HFFc6 (cell line): ENCODE measurements at regions not wholly inside any gene's neighbourhood (a gene's known extent, or its start where the extent isn't known, plus 50 kb on each side); places are given as distances from the start of the nearest gene placed in this dataset.
"Not testable (repeated sequence)": the region's sequence is repeated elsewhere in the genome, so short reads cannot be mapped to it uniquely, and the experiment has no call there.

ENCODE experiments used
- DNase-seq: peaks from one replicate; pipeline ENCODE4 v3.0.0-alpha.2; 2018
- H3K27ac Mint-ChIP-seq: 2 replicates; pipeline ENCODE4 v1.8.0; 2020; ENCODE audit warnings: mild to moderate bottlenecking, mixed read lengths
- H3K27me3 Mint-ChIP-seq: 2 replicates; pipeline ENCODE4 v1.8.0; 2021; ENCODE audit warnings: mild to moderate bottlenecking, moderate library complexity, mixed read lengths; ENCODE audit not compliant: insufficient read depth
- H3K36me3 Mint-ChIP-seq: 2 replicates; pipeline ENCODE4 v1.8.0; 2021; ENCODE audit warnings: low read depth, mixed read lengths
- H3K4me1 Mint-ChIP-seq: 2 replicates; pipeline ENCODE4 v1.8.0; 2020; ENCODE audit warnings: low read depth, mixed read lengths
- H3K4me3 Mint-ChIP-seq: 2 replicates; pipeline ENCODE4 v1.8.0; 2020; ENCODE audit warnings: mild to moderate bottlenecking, moderate library complexity, mixed read lengths
- H3K9me3 Mint-ChIP-seq: 2 replicates; pipeline ENCODE4 v1.8.0; 2020; ENCODE audit warnings: mild to moderate bottlenecking, mixed read lengths
- TF ChIP-seq, protein P1 (sequence below): fragments of 200-600 bp; sonication (generic); IDR thresholded peaks from 2 replicates; pipeline ENCODE4 v1.5.0; 2021; ENCODE audit warnings: antibody characterized with exemption, mild to moderate bottlenecking

DNA sequence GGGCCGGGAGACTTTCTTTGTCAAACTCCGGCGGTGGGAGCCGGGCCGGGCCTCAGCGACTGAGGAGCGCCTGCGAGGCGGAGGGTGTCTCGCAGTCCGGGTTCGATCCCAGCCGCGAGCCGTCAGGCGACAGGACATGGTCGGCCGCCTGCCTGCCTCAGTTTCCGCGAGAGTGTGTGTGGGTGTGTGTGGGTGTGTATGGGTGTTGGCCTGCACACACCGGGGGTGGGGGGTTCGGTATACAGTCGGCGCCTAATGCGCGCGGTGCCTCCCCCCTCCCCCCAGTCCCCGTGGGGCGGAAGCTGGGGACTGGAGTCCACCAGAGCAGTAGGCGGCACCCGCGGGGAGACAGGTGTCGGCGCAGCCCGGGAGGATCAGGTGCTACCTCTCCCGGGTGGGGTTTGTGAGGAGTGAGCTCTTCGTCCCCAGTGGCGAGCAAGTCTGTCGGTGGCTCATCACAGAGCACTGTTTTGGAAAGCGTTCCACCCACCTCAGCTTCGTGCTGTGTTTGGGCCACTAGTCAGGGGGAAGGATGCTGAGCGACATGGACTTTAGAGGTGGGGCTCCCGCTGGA, 246.3 kb downstream of the GOLGA6L6 start:
- Mint-ChIP-seq H3K9me3 (peaks cover 25% of the 10 kb centered on the region), H3K27me3 (no peaks in the 10 kb centered on the region), H3K4me3 (no peak overlapping the region), H3K36me3 (no peaks in the 10 kb centered on the region), H3K27ac (no peak overlapping the region), H3K4me1 (no peaks in the 10 kb centered on the region)
- DNase-seq, result no peak
- TF ChIP-seq, protein P1, sequence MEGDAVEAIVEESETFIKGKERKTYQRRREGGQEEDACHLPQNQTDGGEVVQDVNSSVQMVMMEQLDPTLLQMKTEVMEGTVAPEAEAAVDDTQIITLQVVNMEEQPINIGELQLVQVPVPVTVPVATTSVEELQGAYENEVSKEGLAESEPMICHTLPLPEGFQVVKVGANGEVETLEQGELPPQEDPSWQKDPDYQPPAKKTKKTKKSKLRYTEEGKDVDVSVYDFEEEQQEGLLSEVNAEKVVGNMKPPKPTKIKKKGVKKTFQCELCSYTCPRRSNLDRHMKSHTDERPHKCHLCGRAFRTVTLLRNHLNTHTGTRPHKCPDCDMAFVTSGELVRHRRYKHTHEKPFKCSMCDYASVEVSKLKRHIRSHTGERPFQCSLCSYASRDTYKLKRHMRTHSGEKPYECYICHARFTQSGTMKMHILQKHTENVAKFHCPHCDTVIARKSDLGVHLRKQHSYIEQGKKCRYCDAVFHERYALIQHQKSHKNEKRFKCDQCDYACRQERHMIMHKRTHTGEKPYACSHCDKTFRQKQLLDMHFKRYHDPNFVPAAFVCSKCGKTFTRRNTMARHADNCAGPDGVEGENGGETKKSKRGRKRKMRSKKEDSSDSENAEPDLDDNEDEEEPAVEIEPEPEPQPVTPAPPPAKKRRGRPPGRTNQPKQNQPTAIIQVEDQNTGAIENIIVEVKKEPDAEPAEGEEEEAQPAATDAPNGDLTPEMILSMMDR, result no peak

- TF ChIP-seq, protein P1, result no peak
- Mint-ChIP-seq H3K4me1 (no peaks in the 10 kb centered on the region), H3K27ac (no peak overlapping the region), H3K27me3 (no peaks in the 10 kb centered on the region), H3K9me3 (peaks cover 21% of the 10 kb centered on the region), H3K4me3 (no peak overlapping the region), H3K36me3 (no peaks in the 10 kb centered on the region)
- no peak for DNase-seq
Observed at GRCh38 chr15:20294651-20295237, 246.9 kb downstream of the GOLGA6L6 start.

GRCh38 chr15:20292422-20293005, 249.1 kb downstream of the GOLGA6L6 start:
- not testable (repeated sequence) for DNase-seq, H3K36me3 Mint-ChIP-seq, H3K27me3 Mint-ChIP-seq, H3K27ac Mint-ChIP-seq, H3K4me3 Mint-ChIP-seq, H3K4me1 Mint-ChIP-seq
- H3K9me3 Mint-ChIP-seq, result peaks cover 12% of the 10 kb centered on the region

GRCh38 chr15:20291616-20292015, 250.0 kb downstream of the GOLGA6L6 start:
- not testable (repeated sequence) for DNase-seq, H3K27ac Mint-ChIP-seq, H3K4me1 Mint-ChIP-seq, H3K36me3 Mint-ChIP-seq, H3K4me3 Mint-ChIP-seq, H3K27me3 Mint-ChIP-seq
- peaks cover 12% of the 10 kb centered on the region for H3K9me3 Mint-ChIP-seq

DNA sequence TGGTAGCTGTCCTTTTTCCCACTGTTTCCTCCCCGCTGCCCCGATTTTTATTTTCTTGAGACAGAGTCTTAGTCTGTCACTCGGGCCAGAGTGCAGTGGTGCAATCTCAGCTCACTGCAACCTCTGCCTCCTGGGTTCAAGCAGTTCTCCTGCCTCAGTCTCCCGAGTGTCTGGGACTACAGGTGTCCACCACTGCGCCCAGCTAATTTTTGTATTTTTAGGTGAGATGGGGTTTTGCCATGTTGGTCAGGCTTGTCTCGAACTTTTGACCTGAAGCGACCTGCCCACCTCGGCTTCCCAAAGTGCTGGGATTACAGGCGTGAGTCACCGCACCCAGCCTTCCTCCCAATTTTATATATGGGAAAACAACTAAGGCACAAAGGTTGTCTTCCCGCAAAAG, 251.0 kb downstream of the GOLGA6L6 start:
- not testable (repeated sequence) for H3K27ac Mint-ChIP-seq

DNA sequence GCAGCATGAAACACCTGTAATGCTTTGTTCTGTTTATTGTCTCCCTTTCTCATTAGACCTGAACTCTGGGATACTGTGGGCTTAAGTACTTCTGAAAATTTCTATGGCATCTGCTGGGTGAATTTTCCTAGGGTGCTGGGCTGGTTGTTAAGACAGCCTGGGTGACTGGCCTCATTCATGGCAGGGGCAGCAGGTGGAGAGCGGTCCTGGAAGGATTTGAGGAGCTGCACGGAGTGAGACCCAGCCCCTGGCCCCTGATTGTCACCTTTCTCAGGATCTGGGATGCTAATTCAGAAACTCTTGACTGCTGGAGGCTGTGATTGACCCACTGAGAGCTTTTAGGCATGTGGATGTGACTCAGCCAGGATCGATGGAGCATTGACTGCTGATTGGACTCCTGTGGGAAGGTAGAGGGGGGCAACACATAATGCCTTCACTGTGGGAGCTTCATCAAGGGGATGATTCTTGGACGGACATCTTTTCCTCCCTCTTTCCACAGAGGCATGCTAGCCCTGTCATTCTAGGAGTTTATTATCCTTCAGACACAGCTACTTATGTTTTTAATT, 252.0 kb downstream of the GOLGA6L6 start:
- not testable (repeated sequence) for H3K27ac Mint-ChIP-seq, H3K9me3 Mint-ChIP-seq, DNase-seq, H3K27me3 Mint-ChIP-seq, H3K4me1 Mint-ChIP-seq, H3K4me3 Mint-ChIP-seq, H3K36me3 Mint-ChIP-seq

More for the DNA sequence above, 251.0 kb downstream of the GOLGA6L6 start:
- not testable (repeated sequence) for H3K4me1 Mint-ChIP-seq, H3K4me3 Mint-ChIP-seq, H3K36me3 Mint-ChIP-seq, H3K27me3 Mint-ChIP-seq, DNase-seq, H3K9me3 Mint-ChIP-seq

DNA sequence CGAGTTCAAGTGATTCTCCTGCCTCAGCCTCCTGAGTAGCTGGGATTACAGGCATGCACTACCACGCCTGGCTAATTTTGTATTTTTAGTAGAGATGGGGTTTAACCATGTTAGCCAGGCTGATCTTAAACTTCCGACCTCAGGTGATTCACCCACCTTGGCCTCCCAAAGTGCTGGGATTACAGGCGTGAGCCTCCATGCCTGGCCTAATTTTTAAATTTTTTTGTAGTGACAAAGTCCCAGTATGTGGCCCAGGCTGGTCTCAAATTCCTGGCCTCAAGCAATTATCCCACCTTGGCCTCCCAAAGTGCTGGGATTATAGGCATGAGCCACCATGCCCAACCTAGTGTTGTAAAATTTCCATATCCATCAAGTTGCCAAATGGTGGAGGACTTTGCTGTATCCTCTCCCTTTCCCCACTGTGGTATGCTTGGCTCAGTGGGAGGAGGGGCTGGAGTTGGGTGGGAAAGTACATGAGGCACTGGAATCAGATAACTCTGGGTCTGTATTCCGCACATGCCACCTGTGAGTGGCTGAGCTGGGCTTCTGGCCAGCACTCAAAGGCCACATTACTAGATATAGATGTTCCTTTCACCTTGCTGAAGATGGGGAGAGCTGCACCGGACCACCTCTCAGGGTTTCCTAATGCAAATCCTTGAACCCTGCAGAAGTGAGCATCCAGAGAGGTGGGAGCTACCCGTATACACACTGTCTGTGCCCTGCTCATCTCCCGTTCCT, 252.6 kb downstream of the GOLGA6L6 start:
- H3K36me3 Mint-ChIP-seq, H3K9me3 Mint-ChIP-seq, H3K27me3 Mint-ChIP-seq, H3K27ac Mint-ChIP-seq, H3K4me1 Mint-ChIP-seq, DNase-seq, H3K4me3 Mint-ChIP-seq: not testable (repeated sequence)

- H3K27ac Mint-ChIP-seq, DNase-seq, H3K9me3 Mint-ChIP-seq, H3K27me3 Mint-ChIP-seq, H3K36me3 Mint-ChIP-seq, H3K4me1 Mint-ChIP-seq, H3K4me3 Mint-ChIP-seq: not testable (repeated sequence)
Observed at GRCh38 chr15:20286559-20286958, 255.0 kb downstream of the GOLGA6L6 start.

DNA sequence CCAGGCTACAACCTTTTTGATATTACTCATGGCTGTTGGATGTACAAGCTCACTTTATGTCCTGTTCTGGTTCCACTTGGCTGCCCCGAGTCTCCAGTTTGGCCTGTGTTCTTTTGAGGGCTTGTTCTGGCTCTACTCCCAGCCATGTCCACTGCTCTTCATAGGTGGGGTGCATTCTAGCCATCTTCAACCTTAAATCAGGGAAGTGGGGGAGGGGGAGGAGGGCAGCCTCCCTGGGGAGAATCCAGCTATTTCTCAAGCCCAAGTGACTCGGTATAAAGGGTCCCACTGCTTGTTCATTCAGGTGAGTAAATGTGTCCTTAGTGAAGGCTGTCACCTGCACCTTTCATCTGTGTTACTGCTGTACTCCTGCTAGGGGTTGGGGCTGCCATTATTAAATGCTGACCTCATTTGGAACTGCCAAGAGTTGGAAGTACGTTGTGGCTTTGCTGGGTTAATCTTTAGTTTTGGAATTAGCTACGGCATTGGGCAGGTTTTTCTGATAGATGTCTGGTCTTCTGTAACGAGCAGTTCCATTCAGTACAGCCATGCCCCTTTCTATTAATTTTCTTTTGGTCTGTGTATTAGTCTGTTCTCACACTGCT, 255.8 kb downstream of the GOLGA6L6 start:
- not testable (repeated sequence) for H3K9me3 Mint-ChIP-seq, H3K4me1 Mint-ChIP-seq

GRCh38 chr15:20284891-20285535, 256.6 kb downstream of the GOLGA6L6 start:
- H3K4me3 Mint-ChIP-seq, H3K36me3 Mint-ChIP-seq, H3K27me3 Mint-ChIP-seq, H3K27ac Mint-ChIP-seq, H3K4me1 Mint-ChIP-seq, DNase-seq, H3K9me3 Mint-ChIP-seq: not testable (repeated sequence)

More for the DNA sequence above, 255.8 kb downstream of the GOLGA6L6 start:
- H3K4me3 Mint-ChIP-seq, H3K27ac Mint-ChIP-seq, H3K27me3 Mint-ChIP-seq, H3K36me3 Mint-ChIP-seq, DNase-seq: not testable (repeated sequence)

- not testable (repeated sequence) for H3K27ac Mint-ChIP-seq, H3K9me3 Mint-ChIP-seq, H3K4me1 Mint-ChIP-seq, H3K4me3 Mint-ChIP-seq, H3K36me3 Mint-ChIP-seq, H3K27me3 Mint-ChIP-seq, DNase-seq
Observed at GRCh38 chr15:20283651-20284050, 257.9 kb downstream of the GOLGA6L6 start.
